Bone marrow (tissue), 2 donors: ENCODE measurements at regions not wholly inside any gene's neighbourhood (a gene's known extent, or its start where the extent isn't known, plus 50 kb on each side); places are given as distances from the start of the nearest gene placed in this dataset.
"Not testable (repeated sequence)": the region's sequence is repeated elsewhere in the genome, so short reads cannot be mapped to it uniquely, and the experiment has no call there.

ENCODE experiments used
- DNase-seq, 2 donors: peaks; one replicate each; lab custom pipeline; 2025; lab: John Stamatoyannopoulos, UW

DNA sequence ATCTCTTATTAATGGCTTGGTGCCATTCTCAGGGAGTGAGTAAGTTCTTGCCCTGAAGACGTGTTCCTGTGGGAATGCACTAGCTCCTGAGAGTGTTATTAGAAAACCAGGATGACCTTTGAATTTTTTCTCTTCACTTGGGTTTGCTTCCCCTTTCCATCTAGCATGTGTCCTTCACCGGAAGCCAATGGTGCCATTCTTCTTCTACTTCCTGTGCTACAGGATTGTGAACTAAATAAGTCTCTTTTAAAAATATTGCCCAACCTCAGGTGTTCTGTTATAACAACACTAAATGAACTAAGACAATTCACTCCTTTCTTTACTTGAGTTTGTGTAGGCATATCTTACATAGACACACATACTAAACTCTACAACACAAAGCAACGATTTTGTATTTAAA is 447.0 kb downstream of the SOX11 start:
- no peak for DNase-seq

DNA sequence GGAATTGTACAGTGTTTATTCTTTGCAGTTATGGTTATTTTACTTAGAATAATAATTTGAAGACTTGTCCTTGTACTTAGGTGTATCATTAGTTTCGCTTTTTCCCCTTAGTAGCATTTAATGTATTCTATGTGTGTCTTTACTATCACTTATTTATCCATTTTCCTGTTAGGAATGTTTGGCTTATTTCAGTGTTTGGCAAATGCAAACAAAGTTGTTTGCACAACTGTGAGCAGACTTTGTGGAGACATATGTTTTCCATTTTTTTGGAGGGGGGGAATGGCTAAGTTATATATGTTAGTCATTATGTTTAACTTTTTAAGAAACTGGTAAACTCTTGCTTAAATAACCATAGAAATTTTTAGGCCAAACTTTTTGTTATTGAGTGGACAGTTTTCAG is 447.7 kb downstream of the SOX11 start:
- DNase-seq = no peak

DNA sequence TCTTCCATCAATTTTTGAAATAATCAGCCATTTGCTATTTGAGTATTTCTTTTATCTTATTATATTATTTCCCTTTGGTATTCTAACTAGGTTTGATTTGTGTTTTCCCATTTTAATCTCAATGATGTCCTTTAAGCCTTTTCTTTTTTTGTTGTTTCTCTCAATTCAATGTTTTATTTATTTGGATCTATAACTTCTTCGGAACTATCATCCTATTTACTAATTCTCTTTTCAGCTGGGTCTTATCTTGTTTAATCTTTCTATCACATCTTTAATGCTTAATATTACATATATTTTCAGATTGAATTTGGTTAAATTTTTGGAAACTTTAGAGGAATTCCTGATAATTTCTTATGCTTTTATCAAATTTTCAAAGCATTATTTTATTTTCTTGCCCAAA is 448.3 kb downstream of the SOX11 start:
- DNase-seq = no peak

DNA sequence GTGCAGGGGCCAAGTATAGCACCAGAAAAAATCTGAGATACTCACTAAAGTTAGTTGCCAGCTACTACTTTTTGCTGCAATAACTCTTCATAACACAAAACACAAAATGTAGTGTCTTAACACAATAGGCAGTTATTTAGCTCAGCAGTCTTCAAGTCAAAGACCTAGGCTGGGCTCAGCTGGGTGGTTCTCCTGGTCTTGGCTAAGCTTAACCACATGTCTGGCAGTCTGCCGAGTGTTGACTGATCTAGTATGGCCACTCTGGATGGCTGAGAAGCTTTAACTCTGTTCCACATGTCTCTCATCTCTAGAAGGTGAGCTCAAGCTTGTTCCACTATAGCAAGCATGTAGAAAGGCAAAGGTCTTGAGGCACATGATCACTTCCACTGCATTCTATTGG is 451.6 kb downstream of the SOX11 start:
- no peak for DNase-seq

DNA sequence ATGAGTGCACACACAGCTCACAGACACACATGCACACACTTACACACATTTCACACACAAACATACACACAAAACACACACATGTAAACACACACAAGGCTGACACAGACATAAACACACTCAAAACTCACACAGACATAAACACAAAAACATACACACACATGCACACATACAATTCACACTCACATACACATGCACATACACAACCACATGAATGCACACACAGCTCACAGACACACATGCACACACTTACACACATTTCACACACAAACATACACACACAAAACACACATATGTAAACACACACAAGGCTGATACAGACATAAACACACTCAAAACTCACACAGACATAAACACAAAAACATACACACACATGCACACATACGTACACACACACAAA is 455.0 kb downstream of the SOX11 start:
- DNase-seq = not testable (repeated sequence)

DNA sequence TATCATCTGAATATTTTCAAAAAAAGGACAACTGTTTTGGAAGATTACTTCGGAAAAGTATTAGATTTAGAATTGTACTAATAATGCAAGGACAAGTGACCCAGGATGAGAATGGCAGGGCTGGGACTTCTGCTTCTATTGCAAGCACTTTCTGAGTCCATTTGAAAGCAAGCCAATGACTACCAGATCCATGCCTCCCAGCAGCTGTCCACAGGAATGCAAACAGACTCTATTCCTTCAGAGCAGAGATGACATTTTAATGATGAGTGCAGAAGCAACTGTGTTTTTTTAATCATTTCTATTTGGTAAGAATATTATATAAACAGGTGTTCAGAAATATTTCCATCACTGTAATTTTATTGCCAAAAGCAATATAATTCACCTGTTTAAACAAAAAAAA is 456.7 kb downstream of the SOX11 start:
- DNase-seq = no peak

DNA sequence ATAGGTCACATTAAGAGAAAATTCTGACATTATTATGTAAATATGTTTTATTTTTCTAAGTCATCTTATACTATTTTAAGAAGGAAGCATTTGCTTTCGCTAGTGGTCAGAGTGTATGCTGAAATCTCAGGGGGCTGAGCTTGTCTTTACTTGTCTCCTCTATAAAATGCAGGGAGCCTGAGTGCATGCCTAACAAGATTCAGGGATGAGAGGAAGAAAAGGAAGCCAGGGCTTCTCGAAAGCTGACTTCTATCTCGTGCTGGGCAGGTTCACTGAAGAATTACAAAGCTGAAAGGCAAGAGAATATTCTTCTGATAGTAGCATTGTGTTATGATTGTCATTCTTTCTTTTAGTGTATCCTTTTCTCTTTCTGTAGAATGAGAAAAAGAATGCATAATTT is 467.4 kb downstream of the SOX11 start:
- no peak for DNase-seq

DNA sequence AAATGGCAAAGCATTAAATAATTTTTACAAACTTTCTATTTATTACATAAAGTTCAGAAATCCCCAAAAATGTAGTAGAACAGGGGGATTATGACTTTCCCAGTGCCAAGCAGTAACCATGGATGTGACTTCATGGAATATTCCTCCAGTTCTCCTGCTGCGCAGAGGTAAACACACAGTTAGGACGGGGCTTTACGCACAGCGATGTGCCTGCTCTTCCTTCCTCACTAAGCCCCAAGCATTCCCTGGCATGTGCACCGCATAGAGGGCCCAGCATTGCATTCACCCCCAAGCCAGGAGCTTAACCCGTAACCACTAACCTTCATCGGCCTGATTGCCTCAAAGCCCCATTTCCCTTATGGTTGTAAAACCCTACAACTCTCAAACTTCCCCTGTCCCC is 471.7 kb downstream of the SOX11 start:
- no peak for DNase-seq

DNA sequence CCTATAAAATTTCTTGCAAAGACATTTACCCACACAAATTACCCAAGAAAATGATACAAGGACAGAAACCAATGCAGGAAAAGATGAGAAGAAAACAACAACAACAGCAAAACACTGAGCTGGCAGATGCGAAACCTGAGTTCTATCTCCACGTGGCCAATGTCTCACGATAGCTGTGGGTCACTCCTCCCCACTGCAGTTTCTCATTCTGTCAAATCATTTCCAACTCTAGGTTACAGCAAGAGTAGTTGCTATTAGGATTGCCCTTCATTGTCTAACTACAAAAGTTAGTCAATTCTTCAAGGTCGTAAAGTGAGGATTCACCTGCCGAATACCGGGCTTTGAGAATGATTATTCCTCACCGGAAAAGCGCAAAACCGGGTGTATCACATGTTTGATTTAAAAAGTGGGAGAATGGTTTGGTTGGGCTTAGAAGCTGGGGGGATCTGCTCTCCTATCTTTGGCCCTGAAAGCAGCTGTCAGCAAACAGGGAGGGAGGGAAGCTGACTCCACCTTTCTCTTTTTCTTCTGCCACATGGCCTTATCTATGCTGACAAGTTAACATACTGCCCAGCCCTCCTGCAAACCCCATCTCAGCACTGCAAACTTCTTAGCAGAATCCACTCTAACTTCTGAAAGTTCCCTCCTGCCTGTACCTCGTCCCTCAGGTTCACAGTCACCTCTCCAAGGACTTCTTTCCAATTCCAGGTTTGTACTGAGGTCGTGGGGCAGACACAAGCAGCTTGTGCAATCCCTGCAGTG is 473.0 kb downstream of the SOX11 start:
- no peak for DNase-seq

DNA sequence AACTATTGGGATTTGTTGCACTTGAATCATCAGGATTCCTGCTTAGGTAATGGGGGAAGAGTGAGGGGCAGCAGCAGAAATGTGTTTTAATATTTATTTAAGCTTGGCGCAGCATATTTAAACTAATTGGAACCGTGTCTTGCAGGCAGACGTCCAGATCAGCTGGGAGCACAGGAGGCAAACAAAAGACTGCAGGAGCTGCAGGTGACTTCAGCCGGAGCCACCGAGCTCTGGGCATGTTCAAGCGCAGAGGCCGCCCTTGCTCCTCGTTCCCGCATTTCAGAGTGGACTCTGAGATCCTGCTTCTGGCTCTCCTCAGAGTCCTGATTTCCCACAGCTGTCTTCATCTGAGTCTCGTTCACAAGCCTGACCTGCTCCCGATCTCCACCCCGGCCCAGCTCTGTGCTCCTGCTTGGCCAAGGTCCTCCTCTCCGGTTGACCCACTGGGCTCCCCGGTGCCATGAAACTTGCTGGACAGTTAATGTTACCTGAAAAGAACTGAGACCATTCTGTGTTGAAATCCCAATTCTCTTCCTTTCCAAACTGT is 475.5 kb downstream of the SOX11 start:
- DNase-seq = no peak

DNA sequence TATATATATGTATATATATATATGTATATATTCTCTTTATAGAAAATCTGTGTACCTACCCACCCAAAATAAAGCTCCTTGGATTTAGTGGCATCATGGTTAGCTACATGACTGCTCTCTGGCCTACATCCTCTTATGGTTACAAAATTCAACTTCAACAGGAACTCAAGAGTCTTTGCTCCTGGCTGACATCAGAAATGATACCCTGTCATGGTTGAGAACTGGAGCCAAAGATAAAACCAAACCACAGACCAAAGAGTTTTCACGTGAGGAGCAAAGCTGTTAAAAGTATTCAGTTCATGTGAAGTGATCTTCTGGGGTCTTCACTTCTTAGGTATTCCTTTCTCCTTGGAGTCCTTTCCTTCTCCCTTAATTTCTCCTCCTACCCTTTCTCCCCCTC is 476.3 kb downstream of the SOX11 start:
- DNase-seq = no peak

DNA sequence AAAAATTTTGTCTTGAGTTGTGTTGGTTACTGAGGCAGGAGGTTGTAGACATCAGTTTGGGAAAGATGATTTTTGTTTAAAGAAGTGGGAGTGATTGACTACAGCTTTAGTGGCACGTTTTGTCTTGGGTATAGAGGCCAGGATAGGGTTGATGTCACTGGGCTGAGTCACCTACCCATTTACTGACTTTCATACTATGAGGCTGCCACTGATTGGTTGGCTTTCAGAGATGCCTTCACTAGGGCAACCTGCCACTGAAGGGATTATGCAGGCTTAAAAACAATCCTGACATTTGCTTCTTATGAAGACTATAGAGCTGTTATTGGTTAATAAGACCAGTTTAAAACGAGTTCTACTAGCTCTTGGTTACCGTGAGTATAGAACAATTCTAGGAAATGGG is 479.1 kb downstream of the SOX11 start:
- DNase-seq = no peak

DNA sequence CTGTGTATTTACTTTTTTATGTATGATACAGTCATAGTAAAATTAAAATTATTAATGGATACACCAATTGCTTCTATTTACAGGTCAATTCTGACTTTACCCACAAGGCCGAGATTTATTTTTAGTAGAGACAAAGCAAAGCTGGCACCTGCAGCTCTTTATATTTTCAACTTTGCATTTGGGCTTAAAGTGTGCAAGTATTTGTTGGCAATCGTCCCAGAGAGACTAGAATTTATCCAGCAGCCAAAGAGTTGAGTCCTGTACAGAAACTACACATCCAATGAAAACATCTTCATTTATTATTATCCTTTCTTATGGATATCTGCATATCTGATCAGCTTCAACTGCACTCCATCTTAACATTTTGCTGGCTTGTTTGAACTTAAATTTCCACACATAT is 485.6 kb downstream of the SOX11 start:
- no peak for DNase-seq

DNA sequence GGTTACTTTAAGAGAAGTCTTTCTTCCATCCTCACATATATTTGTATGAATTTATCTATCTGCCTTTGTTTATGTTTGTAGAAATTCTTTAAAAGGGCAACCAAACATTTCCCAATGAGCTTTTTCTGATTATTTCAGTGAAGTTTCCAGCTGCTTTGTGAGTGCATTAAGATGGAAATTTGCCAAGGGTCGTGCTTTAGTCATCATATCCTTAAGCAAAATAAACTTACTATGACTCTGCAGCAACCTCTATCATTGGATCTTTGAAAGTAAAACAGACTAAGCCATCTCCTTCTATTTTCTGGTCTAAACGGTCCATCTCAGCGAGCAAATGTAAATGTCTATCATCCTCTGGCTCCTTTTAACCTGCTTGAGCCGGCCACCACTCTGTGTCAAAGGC is 489.3 kb downstream of the SOX11 start:
- DNase-seq = no peak

DNA sequence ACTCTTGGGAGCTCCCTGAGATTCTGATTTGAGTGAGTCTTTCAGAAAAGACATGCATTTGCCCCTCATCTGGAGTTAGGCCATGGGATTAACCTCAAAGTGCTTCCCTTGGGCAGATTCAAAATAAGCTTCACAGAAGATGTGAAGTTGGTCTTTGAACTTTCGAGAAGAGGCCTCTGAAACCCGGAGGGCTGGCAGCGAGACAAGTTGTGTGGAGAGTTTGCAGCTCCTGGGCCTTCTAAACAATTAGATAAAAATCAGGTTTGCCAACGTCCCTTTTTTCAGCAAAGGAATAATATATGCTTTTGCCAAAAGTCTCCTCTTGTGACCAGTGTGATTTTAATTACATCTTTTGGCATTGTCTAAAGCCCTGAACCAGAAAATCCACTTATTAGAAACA is 489.7 kb downstream of the SOX11 start:
- DNase-seq = no peak

DNA sequence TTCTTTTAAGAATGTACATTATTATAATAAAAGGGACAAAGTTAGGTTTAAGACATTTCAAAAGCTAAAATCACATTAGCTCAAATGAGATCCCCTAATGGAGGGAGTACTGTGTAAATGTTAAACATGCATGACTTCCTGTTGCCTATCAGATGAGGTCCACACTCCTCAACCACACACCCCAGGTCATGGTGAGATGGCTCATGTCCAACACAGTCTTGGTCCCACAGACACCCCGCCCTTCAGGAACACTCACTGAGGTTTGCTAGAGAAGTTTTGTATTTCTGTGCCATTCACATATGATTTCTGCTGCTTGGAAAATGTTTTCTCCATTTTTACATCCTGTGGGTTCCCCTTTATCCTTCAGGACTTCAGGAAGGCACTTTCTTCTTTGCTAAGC is 491.0 kb downstream of the SOX11 start:
- DNase-seq = no peak

DNA sequence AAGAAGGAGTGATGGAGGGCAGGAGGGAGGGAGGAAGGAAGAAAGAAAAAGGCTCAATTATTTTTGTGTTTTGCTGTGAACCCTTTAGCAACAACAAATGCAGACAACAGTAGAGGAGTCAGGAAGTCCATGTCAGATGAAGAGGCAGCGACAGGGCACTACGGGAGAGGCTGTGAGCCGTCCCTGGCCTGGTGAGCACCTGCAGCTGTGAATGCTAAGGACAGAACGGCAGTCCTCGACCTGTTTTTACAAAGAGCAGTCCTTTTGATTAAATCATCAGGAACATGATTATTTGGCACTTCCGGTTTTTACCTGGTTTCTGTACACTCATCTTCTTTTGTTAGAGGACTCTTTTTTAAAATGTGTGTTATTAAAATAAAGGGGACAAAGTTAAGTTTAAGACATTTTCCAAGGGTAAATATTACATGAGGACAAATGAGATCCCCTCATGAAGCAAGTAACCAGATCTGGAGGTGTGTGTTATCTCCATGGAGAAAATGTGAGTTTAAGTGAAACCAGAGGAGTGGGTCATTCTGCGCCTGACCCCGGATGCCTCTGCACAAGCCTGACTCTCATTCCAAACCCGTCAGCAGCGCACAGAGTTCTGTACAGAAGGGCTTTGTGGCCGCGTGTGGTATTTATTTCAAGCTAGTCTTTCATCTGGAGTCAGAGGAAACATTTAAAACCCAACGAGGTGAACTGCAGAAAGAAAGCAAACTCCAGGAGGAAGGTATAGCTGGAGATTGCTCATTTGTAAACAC is 492.5 kb downstream of the SOX11 start:
- DNase-seq = no peak

DNA sequence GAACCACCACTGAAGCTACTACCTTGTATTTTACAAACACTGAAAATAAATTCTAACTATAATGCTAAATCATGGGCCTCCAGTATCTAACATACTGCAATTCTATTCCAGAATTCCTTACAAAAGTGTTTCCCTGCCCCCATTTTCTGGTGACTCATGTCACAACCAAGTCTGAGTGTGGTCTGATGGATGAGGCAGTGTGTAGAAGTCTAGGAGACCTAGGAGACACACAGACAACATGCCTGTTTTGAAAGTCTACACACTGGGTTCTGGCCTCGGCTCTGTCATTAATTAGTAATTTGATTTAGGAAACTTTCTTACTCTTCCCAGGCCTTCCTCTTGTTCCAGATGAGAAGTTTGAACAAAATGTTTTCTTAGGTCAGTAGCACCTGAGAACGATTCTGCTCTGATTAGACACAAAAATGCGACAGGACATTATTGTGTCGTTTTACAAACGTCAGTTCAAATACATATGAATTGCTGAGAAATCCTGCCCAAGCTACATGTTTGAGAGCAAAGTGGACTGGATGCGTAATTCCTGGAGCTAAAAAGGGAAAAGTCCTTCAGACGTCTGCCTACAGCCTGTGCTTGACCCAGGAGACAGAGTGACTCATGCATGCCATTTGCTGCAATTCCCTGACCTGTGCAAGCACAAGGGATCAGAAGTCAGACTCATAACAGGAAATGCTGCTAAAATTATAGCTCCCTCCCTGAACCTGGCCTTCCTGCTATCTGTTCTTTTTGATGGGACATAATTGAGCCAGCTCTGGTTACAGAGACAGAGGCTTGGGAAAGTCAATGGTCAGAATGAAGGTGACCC is 494.4 kb downstream of the SOX11 start:
- no peak for DNase-seq

DNA sequence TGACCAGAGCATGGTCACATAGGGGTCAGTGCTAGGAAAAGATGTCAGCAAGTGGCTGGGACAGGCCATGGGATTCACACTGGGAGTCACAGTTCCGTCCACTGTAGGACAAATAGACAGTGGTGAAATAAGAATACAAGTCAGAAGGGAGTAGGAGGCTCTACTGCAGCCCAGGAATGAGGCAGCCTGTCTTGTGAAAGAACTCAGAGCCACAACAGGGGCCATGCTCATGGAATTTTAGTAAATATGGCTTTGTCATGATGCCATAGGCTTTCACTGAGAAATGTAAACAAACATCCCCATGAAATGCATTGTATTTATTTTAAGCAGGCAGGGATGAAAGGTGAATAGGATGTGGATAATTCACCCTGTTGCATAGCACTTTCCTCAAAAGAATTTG is 504.3 kb downstream of the SOX11 start:
- DNase-seq = no peak

DNA sequence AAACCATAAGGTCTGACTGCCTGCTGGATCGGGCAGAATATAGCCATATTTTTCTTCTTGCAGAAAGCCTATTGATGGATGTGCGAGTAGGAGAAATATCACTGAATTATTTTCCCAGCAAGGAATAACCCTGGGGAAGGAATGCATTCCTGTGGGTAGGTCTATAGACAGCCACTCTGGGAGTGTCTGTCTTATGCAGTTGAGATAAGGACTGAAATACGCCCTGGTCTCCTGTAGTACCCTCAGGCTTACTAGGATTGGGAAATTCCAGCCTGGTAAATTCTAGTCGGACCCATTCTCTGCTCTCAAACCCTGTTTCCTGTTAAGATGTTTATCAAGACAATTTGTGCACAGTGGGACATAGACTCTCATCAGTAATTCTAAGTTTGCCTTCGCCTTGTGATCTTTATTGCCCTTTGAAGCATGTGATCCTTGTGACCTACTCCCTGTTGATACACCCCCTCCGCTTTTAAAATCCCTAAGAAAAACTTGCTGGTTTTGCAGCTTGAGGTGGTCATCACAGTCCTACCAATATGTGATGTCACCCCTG is 506.3 kb downstream of the SOX11 start:
- DNase-seq = not testable (repeated sequence)

DNA sequence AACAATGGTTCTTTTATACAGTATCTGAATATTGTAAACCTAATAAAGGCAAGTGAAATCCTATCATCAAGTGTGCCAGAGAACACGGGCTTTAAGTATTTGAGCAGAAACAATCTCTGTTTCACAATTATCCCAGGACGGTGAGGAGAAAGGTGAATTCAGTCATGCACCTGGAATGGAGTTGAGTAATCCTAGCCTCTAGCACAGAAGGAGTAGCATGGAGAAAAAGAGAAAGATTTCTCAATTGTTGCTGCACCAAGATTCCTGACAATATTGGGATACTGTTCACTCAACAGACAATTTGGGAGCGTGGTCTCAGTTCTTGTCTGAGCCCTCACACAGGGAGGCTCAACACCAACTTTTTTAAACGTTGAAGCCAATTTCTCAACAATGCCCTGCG is 510.6 kb downstream of the SOX11 start:
- DNase-seq = no peak

DNA sequence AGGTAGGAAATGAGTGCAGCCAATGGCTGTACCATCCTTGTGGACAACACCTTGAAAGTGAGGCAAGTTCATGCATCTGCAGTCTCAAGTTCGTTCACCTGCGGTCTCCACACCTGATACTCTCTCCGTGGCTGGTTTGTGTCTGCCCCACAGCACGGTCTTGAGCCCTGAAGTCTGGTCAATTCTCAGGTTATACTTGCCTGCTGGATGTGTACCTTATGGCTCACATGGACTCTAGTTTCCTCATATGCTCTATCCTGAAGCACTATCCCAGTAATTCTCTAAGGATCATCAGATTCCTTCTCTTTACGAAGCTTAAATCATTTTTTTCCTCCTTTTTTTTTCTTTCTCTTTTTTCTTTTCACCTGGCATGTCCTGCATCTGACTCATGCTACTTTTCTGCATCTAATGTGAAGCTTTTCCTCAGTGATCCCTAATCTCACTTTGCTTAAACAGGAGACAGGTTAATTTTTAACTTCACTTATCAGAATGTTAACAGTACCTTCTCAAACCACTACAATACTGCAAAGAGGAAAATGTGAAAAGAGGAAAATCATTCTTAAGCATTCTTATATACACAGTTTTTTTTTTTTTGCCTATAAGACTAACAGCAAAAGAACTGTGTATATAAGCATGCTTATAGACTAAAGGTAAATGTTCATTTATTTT is 511.2 kb downstream of the SOX11 start:
- DNase-seq = no peak
